ENCODE measurements at regions not wholly inside any gene's neighbourhood (a gene's known extent, or its start where the extent isn't known, plus 50 kb on each side); places are given as distances from the start of the nearest gene placed in this dataset.

- TF ChIP-seq YBX1 (IDR thresholded peaks at IDR 0.05) (no peak), RERE (CRISPR knock-in tag; IDR thresholded peaks at IDR 0.05; ENCODE audit: borderline replicate concordance) (no peak), SOX6 (IDR thresholded peaks at IDR 0.05) (peak; percentile 59; the same call in 1 of the 2 replicates), MTA3 (IDR thresholded peaks at IDR 0.05; ENCODE audit: borderline replicate concordance) (no peak), XRCC4 (IDR thresholded peaks at IDR 0.05; ENCODE audit: extremely low read depth, insufficient read depth, insufficient read length) (no peak), ZNF224 (CRISPR knock-in tag; IDR thresholded peaks at IDR 0.05) (no peak), E2F8 (IDR thresholded peaks at IDR 0.05; ENCODE audit: low read depth, partially characterized antibody) (no peak), ZNF830 (CRISPR knock-in tag; IDR thresholded peaks at IDR 0.05) (no peak), PHF21A (IDR thresholded peaks at IDR 0.05; ENCODE audit: borderline replicate concordance, low read depth) (no peak), ZFP30 (CRISPR knock-in tag; IDR thresholded peaks at IDR 0.05; ENCODE audit: borderline replicate concordance) (no peak), CBFA2T3 (IDR thresholded peaks at IDR 0.05) (no peak), BCLAF1 (IDR thresholded peaks at IDR 0.05; ENCODE audit: borderline replicate concordance in 1 of 2, control insufficient read depth in 1 of 2, low read depth in 2 of 2, low read length in 1 of 2) (no peak), SMARCA4 (IDR thresholded peaks at IDR 0.05) (peak; percentile 49; the same call in 1 of the 2 replicates), ZFX (CRISPR knock-in tag; IDR thresholded peaks at IDR 0.05) (no peak), KLF10 (CRISPR knock-in tag; IDR thresholded peaks at IDR 0.05) (no peak), NCOA6 (IDR thresholded peaks at IDR 0.05) (no peak), COPS2 (conservative IDR thresholded peaks at IDR 0.05) (no peak), RCOR1 (IDR thresholded peaks at IDR 0.05; ENCODE audit: borderline replicate concordance in 1 of 2, low read depth in 2 of 2, low read length in 2 of 2) (no peak)
Measured at GRCh38 chr11:70788248-70789022, 390.1 kb downstream of the CTTN start (continued).

Measured in K562 (cell line).